Nucleus accumbens (tissue), 56 donors: ENCODE measurements at regions not wholly inside any gene's neighbourhood (a gene's known extent, or its start where the extent isn't known, plus 50 kb on each side); places are given as distances from the start of the nearest gene placed in this dataset.

Experiments used
- DNase-seq, 56 donors: peaks; one replicate each; lab custom pipeline; 2025; lab: John Stamatoyannopoulos, UW

GRCh38 chr1:10892138-10893065 lies 96.0 kb upstream of the CASZ1 start:
- DNase-seq = no peak

DNA sequence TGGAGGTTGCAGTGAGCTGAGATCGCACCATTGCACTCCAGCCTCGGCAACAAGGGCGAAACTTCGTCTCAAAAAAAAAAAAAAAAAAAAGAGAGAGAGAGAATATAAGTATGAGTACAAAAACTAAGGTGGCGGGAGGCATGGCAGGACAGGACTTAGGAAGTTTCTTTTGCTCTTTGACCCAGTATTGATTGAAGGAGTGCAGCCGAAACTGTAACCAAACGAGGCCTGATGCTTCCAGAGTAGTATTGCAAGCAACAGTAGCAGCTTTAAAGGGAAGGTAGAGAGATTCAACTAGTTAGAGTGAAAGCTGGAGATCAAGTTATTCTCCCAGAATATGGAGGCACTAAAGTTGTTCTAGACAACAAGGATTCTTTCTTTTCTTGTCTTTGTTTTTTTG lies 99.2 kb upstream of the CASZ1 start:
- DNase-seq = no peak

- no peak for DNase-seq
These were observed 100.2 kb upstream of the CASZ1 start for GRCh38 chr1:10896673-10897072.

- DNase-seq = no peak
These were observed 101.0 kb upstream of the CASZ1 start for GRCh38 chr1:10897321-10897980.

- DNase-seq = no peak
These were observed 101.7 kb upstream of the CASZ1 start for GRCh38 chr1:10897981-10898728.

DNA sequence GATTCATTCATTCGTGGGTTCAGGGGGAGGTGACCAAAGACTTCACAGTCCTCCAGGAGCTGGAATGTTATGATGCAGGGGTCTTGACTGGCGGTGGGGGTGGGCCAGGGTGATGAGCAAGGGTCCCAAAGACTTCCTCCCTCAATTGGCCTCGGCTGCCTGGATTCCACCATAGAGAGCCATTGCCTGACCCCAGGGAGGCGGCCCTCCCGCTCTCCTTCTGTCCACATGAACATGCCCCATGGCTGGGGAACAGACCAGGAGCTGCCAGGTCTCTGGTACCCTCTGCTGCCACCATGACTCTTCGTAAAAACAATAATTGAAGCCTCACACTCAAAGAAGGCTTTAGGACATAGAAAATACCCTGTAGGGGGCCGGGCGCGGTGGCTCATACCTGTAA lies 102.5 kb upstream of the CASZ1 start:
- DNase-seq = no peak

DNA sequence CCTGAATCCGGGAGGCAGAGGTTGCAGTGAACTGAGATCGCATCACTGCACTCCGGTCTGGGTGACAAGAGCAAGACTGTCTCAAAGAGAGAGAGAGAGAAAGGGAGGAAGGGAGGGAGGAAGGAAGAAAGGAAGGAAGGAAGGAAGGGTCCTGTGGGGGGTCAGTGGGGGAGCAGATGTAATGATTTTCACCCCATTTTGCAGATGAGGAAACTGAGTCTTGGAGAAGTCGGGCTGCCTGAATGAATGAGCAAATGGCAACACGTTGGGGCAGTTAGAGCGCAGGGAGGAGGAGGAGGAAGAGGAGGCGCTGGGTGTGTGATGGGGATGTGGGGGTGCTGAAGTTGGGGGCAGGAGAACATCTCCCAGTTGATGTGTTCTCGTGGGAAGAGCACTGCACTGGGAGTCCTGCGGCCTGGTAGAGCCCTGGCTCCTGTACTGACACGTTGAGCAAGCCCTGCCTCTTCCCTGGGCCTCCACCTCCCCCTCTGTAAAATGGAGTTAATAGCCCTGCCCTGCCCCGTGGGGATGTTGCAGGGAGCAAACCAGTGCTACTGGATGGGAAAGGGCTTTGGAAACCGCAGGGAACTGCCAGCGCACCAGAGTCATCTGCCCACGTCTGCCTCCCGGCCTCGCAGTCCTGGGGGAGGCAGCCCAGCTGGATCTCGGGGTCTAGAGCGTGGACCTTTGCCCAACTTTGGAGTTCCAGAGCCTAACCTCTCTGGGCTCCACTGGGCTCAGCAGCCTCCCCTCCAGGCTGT lies 103.2 kb upstream of the CASZ1 start:
- no peak for DNase-seq

- no peak for DNase-seq
These were observed 103.8 kb upstream of the CASZ1 start for GRCh38 chr1:10900251-10900651.

DNA sequence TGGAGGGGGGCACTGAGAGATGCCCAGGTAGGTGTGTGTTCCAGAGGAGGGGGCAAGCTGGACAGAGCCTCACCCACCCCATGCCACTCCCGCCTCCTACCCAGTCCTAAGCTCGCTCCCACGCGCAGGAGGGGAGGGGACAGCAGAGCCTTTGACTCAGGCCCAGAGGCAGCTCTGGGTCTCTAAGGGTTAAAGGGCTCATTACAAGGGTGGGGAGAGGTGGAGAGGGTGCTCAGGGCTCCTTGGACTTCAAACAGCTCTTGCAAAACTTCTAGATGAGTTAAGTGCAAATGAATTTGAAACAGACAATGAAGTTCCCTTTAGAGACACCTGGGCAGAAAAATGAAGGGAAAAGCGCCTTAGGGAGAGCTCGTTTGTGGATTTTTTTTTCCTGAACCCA lies 104.2 kb upstream of the CASZ1 start:
- DNase-seq = no peak

DNA sequence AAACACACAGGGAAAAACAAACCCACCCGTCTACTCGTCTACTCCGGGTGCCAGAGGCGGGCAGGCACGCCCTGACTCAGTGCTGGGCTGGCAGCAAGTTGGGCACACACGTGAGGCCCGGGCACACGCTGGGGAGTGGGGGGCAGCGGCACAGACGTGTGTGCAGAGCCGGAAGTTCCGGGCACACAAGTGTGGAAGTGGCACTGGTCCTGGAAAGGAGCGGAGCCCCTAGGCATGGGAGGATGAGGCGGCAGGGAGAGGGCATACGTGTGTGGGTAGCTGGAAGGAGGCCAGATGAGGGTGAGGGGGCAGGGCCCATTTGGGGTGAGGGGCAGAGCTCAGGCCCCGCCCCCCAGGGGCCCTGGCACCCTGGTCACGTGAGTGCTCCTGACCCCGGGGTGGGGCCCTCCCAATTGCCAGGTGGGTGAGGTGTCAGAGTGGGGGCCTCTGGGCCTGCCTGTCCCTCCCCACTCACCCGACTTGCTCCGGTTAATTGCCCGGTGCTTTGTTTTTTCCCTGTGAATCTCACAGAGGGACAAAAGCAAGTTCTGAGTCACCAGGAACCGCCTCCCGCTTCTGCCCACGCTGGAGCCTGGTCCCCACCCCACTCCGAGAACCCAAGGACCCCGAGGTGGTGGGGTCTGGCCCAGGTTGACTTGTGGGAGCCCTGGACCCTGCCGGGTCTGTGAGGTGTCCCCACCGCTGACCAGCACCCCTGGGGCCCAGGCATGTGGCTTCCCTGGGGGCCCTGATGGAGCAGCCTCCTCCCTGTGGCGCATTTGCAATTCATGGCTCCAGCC lies 104.8 kb upstream of the CASZ1 start:
- no peak for DNase-seq

- no peak for DNase-seq
These were observed 105.7 kb upstream of the CASZ1 start for GRCh38 chr1:10901891-10902805.

DNA sequence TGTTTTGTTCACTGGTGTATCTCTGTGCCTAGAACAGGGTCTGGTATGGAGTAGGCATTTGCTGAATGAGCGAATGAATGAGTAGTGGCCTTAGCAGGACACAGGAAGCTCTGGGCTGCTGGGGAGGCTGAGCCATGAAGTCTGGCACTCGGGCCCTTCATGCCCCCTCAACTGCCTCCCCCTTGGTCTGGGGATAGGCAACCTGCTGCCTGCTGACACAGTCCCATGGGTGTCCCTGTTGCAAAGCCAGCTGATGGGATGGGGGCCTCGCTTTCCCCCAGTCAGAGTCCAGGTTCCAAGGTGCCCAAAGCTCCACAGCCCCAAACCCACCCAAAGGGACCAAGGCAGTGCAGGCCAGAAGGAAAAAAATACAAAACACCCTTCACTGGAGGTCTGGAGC lies 107.0 kb upstream of the CASZ1 start:
- no peak for DNase-seq

DNA sequence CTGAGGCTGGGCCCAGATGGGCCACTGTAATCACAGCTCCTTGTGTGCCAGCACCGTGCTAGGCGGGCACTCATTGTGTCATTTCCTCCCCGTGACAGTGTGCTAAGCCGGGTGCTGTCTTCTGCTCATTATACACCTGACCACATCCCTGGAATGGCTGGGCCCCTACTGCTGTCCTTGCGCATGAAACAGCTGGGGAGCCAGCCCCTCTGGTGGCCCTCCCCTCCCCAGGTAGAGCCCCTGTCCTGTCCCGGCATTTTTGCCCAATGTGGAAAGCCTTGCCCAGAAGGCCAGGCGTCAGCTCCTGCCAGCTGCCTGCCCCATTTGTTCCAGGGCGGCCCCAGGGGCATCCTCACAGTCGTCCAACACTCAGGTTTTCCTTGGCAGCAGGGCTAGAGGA lies 107.4 kb upstream of the CASZ1 start:
- DNase-seq = no peak

DNA sequence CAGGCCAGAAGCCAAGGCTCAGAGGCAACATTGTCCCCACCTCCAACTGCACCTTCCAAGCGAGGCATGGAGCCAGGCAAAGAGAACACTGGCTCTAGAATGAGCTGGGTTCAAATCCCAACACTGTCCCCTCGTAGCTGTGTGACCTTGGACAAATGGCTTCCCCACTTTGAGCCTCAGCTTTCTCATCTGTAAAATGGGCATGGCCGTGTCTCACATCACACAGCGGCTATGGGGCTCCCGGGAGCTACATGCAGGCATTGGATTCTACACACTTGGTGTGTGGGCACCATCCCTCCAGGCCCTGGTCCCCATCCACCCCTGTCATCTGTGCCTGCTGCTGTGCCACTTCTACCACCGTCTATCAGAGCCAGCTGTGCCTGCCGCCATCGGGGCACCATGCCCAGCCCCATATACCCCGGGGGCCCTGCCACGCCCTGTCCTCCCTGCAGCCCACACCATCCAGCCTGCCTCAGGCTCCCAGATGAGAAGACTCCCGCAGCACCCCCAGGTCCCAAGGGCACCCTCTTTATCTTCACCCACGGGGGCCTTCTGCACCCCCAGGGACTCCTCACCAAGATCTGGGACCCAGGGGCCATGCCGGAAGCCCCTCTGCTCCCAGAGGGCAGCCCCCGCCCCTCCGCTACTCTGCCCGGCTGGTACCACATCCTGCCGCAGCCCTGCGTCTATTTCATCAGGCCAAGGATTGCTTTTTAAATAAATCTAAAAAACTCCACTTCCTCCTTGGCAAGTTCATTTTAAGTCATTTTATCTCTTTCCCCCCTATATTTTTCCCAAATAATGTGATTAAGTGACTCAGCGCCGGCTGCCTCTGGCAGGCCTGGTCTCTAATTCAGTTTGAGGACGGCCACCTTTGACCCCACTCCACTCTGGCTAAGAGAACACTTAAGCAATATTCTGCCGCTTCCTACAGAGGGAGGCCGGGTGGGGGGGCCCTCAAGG lies 107.8 kb upstream of the TARDBP start:
- DNase-seq = no peak

- no peak for DNase-seq
These were observed 106.4 kb upstream of the TARDBP start for GRCh38 chr1:10905841-10906655.

DNA sequence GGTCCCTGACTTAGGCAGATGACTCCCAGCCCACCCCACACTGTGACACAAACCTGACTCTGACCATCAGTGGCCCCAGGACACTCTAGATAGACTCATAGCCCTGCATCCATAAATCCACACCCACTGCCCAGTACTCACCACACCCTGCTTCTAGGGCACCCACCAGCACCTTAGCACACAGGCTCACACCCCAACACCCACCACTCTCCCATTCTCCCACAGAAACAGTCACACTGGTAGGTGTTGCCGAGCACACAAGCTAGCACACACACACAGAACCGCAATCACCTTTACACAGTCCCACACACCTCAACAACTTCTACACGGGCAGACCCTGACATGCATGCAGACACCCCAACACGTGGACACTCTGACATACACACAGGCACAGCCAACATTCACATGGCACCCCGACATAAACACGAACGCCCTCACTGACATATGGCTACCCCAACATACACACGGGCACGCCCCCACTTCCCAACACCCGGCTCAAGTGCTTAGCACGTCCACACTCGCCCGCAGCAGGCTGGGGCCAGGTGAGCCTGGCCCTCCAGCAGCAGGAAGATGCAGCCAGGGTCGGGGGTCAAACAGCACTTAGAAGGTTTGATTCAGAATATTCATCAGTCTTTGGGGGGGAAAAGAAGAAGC lies 105.5 kb upstream of the TARDBP start:
- DNase-seq = no peak
